ENCODE measurements at regions not wholly inside any gene's neighbourhood (a gene's known extent, or its start where the extent isn't known, plus 50 kb on each side); places are given as distances from the start of the nearest gene placed in this dataset.

GRCh38 chr5:51279983-51280706 is 103.1 kb upstream of the ISL1 start:
- TF ChIP-seq ZFP3 (CRISPR knock-in tag; IDR thresholded peaks at IDR 0.05) (no peak), ISL1 (CRISPR knock-in tag; IDR thresholded peaks at IDR 0.05) (peak; percentile 31; the same call in 1 of the 2 replicates)
- no peak for ATAC-seq

- TF ChIP-seq PATZ1 (CRISPR knock-in tag; IDR thresholded peaks at IDR 0.05; ENCODE audit: borderline replicate concordance) = no peak
- TF ChIP-seq TCF4 (CRISPR knock-in tag; IDR thresholded peaks at IDR 0.05; ENCODE audit: borderline replicate concordance) = no peak
- TF ChIP-seq CREB5 (CRISPR knock-in tag; IDR thresholded peaks at IDR 0.05; ENCODE audit: low read depth) = no peak
- no peak for TF ChIP-seq ZFP3 (CRISPR knock-in tag; IDR thresholded peaks at IDR 0.05)
- TF ChIP-seq ISL1 (CRISPR knock-in tag; IDR thresholded peaks at IDR 0.05) = no peak
- TF ChIP-seq TOX (CRISPR knock-in tag; IDR thresholded peaks at IDR 0.05; ENCODE audit: borderline replicate concordance) = no peak
- TF ChIP-seq RARB (CRISPR knock-in tag; IDR thresholded peaks at IDR 0.05) = no peak
- TF ChIP-seq BACH2 (CRISPR knock-in tag; IDR thresholded peaks at IDR 0.05; ENCODE audit: borderline replicate concordance) = no peak
- no peak for TF ChIP-seq ZC3H10 (CRISPR knock-in tag; IDR thresholded peaks at IDR 0.05)
- TF ChIP-seq ZNF565 (CRISPR knock-in tag; conservative IDR thresholded peaks at IDR 0.05; ENCODE audit: low read depth) = no peak
- TF ChIP-seq CSDC2 (CRISPR knock-in tag; IDR thresholded peaks at IDR 0.05) = no peak
- no peak for TF ChIP-seq ESRRG (CRISPR knock-in tag; IDR thresholded peaks at IDR 0.05)
- no peak for TF ChIP-seq ARNTL (CRISPR knock-in tag; IDR thresholded peaks at IDR 0.05; ENCODE audit: borderline replicate concordance, low read depth)
- ATAC-seq = no peak
Measured at GRCh38 chr5:51286046-51286445, 97.2 kb upstream of the ISL1 start.

- ATAC-seq = no peak
- TF ChIP-seq POU6F1 (CRISPR knock-in tag; IDR thresholded peaks at IDR 0.05; ENCODE audit: borderline replicate concordance, low read depth) = no peak
- no peak for TF ChIP-seq CREB5 (CRISPR knock-in tag; IDR thresholded peaks at IDR 0.05; ENCODE audit: low read depth)
- no peak for TF ChIP-seq CSDC2 (CRISPR knock-in tag; IDR thresholded peaks at IDR 0.05)
- no peak for TF ChIP-seq TOX (CRISPR knock-in tag; IDR thresholded peaks at IDR 0.05; ENCODE audit: borderline replicate concordance)
- no peak for TF ChIP-seq PPARA (CRISPR knock-in tag; IDR thresholded peaks at IDR 0.05; ENCODE audit: borderline replicate concordance)
- no peak for TF ChIP-seq ZNF70 (CRISPR knock-in tag; IDR thresholded peaks at IDR 0.05)
- no peak for TF ChIP-seq TCF4 (CRISPR knock-in tag; IDR thresholded peaks at IDR 0.05; ENCODE audit: borderline replicate concordance)
- no peak for TF ChIP-seq ZC3H10 (CRISPR knock-in tag; IDR thresholded peaks at IDR 0.05)
- no peak for TF ChIP-seq ESRRG (CRISPR knock-in tag; IDR thresholded peaks at IDR 0.05)
- no peak for TF ChIP-seq ZFP3 (CRISPR knock-in tag; IDR thresholded peaks at IDR 0.05)
Measured at GRCh38 chr5:51302343-51302742, 80.9 kb upstream of the ISL1 start.

GRCh38 chr5:51326844-51327243 is 56.4 kb upstream of the ISL1 start:
- ATAC-seq = no peak
- TF ChIP-seq RARB (CRISPR knock-in tag; IDR thresholded peaks at IDR 0.05) (no peak), ISL1 (CRISPR knock-in tag; IDR thresholded peaks at IDR 0.05) (no peak), ZNF70 (CRISPR knock-in tag; IDR thresholded peaks at IDR 0.05) (no peak), CSDC2 (CRISPR knock-in tag; IDR thresholded peaks at IDR 0.05) (no peak), ZNF565 (CRISPR knock-in tag; conservative IDR thresholded peaks at IDR 0.05; ENCODE audit: low read depth) (no peak), POU6F1 (CRISPR knock-in tag; IDR thresholded peaks at IDR 0.05; ENCODE audit: borderline replicate concordance, low read depth) (no peak), TSHZ2 (CRISPR knock-in tag; IDR thresholded peaks at IDR 0.05) (no peak), TOX (CRISPR knock-in tag; IDR thresholded peaks at IDR 0.05; ENCODE audit: borderline replicate concordance) (no peak), PATZ1 (CRISPR knock-in tag; IDR thresholded peaks at IDR 0.05; ENCODE audit: borderline replicate concordance) (no peak), PPARA (CRISPR knock-in tag; IDR thresholded peaks at IDR 0.05; ENCODE audit: borderline replicate concordance) (no peak), ZNF8 (CRISPR knock-in tag; IDR thresholded peaks at IDR 0.05) (no peak), ZFP30 (CRISPR knock-in tag; IDR thresholded peaks at IDR 0.05) (no peak), OSR1 (CRISPR knock-in tag; IDR thresholded peaks at IDR 0.05) (no peak), ZFP3 (CRISPR knock-in tag; IDR thresholded peaks at IDR 0.05) (no peak)

All from SK-N-SH treated with all-trans-retinoic acid at 6 μM for 48 hours (cell line).